NAMALWA (cell line): ENCODE measurements at regions not wholly inside any gene's neighbourhood (a gene's known extent, or its start where the extent isn't known, plus 50 kb on each side); places are given as distances from the start of the nearest gene placed in this dataset.
A peak's percentile ranks its signal among the peaks of the same experiment; 100 is the strongest.
"Not testable (repeated sequence)": the region's sequence is repeated elsewhere in the genome, so short reads cannot be mapped to it uniquely, and the experiment has no call there.

Experiments
- DNase-seq: peaks from one replicate; pipeline ENCODE4 v3.0.0-alpha.2; 2015; ENCODE audit warnings: low spot score

- no peak for DNase-seq
Measured at GRCh38 chr14:57150449-57150848, 118.3 kb downstream of the EXOC5 start.

- no peak for DNase-seq
Measured at GRCh38 chr14:57139173-57139572, 129.5 kb downstream of the EXOC5 start.

- no peak for DNase-seq
Measured at GRCh38 chr14:57136669-57137328, 131.9 kb downstream of the EXOC5 start.

DNA sequence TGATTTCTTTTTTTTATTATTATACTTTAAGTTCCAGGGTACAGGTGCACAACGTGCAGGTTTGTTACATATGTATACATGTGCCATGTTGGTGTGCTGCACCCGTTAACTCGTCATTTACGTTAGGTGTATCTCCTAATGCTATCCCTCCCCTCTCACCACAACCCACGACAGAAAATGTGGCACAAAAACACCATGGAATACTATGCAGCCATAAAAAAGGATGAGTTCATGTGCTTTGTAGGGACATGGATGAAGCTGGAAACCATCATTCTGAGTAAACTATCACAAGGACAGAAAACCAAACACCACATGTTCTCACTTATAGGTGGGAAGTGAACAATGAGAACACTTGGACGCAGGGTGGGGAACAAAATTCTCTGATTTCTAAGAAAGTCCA lies 140.9 kb downstream of the EXOC5 start:
- DNase-seq, result not testable (repeated sequence)

DNA sequence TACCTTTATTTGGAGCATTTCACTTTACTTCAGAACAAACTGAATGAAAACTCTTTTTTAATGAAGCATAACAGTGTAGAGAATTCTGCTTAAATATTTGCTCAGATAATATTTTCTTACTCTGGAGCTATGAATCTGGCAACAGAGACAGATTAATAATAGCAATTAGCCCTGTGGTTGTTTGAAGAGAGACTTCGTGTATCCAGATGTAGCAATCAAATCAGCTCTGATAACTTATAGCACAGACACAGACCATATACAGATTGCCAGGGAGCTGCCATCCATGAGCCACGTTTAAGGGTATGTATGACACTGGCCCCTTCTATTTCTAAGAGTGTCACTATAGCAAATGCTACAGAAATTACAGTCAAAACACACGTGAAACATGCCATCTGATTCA lies 146.6 kb downstream of the EXOC5 start:
- DNase-seq, result no peak

- DNase-seq, result not testable (repeated sequence)
Measured at GRCh38 chr14:57112072-57112807, 156.5 kb downstream of the EXOC5 start.

- not testable (repeated sequence) for DNase-seq
Measured at GRCh38 chr14:57110411-57110810, 158.3 kb downstream of the EXOC5 start.

DNA sequence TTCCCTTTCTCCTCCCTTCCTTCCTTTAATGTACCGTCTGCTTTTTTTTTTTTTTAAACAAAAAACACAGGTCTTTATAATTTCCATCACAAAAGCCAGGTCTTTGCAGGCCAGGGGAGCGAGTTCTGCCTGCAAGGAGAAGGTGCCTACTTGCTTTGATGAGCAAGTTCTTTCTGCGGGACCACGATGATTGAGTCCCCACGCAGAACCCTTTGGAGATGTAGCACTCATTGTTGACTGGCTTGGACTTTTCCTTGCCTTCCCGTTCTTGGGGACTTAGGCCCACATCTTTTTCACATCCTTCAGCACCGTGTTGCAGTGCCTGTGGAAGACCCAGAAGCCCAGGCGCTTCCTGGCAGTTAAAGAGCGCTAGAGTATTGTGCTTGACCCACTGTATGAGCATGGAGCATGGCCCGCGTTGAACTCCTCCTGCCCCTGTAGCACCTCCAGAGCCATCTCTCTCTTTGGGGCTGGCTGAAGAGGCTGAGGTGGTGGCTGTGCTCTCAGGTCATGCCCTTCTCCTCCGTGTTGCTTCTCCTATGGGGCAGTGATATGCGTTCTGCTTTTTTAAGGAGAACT lies 177.6 kb downstream of the EXOC5 start:
- DNase-seq, result no peak

DNA sequence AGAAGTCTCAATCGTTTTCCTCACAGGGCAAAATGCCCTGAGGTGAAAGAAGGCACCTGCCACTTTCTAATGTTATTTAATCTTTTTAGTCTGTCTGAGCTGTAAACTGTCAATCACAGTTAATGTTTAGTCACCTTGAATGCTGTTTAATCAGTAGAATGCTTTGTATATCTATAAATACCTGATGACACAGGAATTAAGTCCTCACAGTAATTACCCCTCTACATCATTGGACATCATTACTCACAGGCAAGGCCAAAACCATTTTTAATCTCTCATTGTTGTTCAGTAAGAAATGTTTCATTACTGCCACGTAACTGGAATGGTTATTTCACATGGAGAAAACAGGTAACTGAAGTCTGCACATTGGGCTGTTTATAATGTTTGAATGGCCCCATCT lies 178.8 kb downstream of the EXOC5 start:
- no peak for DNase-seq

- DNase-seq, result no peak
Measured at GRCh38 chr14:57087841-57088240, 180.9 kb downstream of the EXOC5 start.

GRCh38 chr14:57086271-57087162 lies 182.2 kb downstream of the EXOC5 start:
- no peak for DNase-seq

DNA sequence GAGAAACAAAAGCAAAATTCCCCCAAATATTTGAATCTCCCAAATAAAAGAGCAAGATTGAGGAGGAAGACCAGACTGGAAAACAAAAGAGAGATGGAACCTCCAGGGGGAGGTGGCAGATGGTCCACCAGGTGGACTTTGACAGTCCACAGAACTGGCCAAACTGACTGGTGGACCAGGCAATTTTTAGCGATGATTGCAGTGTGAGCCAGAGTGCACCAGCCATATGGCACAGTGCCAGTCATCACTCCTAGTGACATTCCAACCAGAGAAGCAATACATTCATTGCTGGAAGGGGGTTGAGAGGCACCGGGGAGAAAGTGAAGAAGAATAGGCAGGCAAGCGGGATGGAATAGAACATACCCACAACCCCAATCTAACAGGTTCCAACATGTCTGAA lies 182.9 kb downstream of the EXOC5 start:
- DNase-seq, result no peak

DNA sequence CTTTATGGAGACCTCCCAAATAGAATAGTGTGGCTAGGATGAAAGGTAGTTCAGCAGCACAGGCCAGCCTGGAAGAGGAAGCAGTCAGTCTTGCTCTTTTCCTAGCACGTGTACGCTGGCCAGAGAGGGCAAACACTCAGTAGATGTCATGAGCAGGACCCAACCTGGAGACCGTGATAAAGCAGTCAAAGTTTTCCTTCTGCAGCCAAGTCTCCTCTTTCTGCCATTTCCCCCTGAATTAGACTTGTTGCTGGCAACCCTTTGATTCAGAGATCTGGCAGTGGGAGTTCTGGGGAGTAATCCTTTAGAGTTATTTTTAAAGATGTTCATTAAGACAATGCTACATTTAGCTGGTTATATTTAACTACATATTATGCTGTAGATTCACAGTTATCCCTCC lies 183.7 kb downstream of the EXOC5 start:
- no peak for DNase-seq

DNA sequence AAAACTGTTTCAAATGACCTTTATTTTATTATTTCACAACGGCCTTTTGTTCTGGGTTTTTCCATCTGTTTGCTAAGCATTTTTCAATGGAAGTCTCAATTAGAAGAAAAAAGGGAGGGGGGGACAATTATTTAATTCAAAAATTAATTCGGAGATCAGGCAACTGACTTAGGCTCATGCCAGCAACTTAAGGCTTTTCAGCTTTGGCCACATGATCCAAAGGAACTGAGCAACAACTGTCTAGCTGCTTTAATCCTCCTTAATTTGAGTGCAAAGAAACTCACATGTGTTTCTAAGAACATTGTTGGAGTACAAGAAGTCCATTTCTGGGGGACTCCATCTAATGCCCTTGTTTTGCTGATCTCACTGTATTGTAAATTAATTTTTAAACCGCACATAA lies 188.0 kb downstream of the EXOC5 start:
- DNase-seq, result no peak

DNA sequence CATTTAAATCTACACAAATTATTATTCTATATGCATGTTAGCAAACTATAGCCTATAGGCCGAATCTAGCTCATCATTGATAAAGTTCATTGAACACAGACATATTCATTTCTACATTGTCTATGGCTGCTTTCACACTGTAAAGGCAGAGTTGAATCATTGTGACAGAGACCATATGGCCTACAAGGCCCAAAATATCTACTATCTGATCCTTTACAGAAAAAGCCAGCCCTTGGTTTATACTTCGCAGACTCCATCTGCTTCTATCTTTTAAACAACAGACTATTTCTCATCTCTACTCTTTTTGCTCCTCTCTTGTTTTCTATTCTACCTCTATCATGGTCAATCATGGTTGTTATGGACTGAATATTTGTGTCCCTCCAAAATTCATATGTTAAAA lies 190.7 kb downstream of the EXOC5 start:
- DNase-seq, result no peak

DNA sequence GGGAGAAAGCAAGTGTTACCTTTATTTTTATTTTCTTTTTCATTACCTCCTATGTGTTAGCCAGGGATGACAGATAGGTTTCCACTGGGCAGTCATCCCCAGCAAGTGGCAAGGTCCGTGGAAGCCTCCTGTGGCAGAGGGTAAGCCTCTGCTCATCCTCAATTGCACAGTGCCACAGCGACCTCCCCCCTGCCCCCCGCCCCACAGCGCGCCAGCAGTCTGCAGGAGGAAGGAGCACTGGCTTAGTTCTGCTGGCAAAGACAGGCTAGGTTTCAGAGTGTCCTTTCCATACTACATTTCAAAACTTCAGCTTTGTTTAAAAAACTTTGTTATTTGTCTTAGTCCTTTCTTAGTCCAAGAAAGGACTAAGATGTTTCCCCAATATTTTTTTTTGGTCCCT lies 194.7 kb downstream of the EXOC5 start:
- DNase-seq, result no peak

DNA sequence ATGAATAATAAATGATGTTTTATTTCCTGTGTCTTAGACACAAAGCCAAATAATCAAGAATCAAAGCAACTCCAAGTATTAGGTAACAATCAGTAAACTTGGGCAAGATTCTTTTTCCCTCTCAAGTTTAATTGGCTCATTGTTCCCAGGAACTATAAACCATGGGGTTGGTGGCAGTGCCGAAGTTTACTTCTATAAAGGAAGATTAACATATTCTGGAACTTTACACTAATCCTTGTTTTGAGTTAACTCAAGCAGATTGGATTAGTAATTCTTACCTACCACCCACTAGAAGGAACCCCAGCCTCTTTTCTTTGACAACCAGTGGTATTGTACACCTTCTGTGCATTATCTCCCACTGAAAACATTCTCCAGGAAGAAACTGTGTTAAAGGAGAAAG lies 197.1 kb downstream of the EXOC5 start:
- DNase-seq, result no peak

DNA sequence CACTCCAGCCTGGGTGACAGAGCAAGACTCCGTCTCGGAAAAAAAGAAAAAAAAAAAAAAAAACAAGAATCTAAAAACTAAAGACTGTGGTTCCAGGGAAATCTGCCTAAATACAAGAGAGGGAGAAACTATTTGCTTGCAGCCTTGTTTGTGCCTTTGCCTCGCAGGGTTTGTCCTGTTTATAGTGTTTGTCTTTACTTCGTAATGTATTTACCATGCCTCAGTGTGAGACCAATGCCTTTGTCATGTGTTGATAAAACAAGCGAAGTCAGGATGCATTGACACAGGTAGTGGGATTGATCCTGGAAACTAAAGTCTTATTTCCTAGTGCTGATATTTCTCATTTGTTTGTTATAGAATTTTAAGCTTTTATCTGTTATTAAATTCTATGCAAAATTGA lies 199.0 kb downstream of the EXOC5 start:
- DNase-seq, result no peak

- no peak for DNase-seq
Measured at GRCh38 chr14:57068511-57068910, 200.2 kb downstream of the EXOC5 start.

DNA sequence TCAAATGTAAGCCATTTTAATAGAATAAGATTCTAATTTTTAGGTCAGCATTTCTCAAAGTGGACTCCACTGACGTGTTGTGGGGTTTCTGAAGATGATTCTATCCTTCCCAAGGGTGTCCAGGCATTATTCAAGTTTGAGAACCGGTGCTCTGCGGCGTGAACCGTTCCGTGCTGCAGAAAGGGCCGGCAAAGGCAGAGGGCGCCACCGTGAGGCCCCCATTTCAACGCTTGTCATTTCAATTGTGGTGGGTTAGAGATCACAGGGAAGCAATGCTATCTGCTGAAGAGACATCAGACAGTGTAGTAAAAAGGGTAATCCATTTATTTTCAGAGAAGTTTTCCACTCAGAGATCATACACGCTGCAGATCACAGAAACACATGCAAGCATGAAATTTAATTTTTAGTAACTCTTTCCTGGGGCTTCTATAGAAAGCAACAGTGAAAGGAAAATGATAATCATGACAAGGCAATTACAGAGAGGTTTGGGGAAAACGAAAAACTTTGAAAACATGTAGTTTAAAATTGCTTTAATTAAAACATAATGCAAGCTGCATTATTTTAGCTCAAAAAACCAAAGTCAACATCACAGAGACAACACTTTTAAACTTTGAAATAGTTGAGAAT lies 201.7 kb downstream of the EXOC5 start:
- peak; percentile 15 for DNase-seq

GRCh38 chr14:57066463-57066862 lies 202.2 kb downstream of the EXOC5 start:
- no peak for DNase-seq
